HEK293T (cell line): ENCODE measurements at regions not wholly inside any gene's neighbourhood (a gene's known extent, or its start where the extent isn't known, plus 50 kb on each side); places are given as distances from the start of the nearest gene placed in this dataset.
"Not testable (repeated sequence)": the region's sequence is repeated elsewhere in the genome, so short reads cannot be mapped to it uniquely, and the experiment has no call there.

ENCODE experiments used
- ARNT ChIP-seq: fragments of 450-650 bp; IDR thresholded peaks from 2 replicates; pipeline ENCODE4 v1.6.1; 2017; ENCODE audit warnings: mild to moderate bottlenecking
- ELF4 ChIP-seq: fragments of 450-650 bp; IDR thresholded peaks from 2 replicates; pipeline ENCODE4 v1.6.1; 2017; ENCODE audit warnings: antibody characterized with exemption
- FOXK2 ChIP-seq: fragments of 450-650 bp; IDR thresholded peaks from 2 replicates; pipeline ENCODE4 v1.6.1; 2016; ENCODE audit warnings: mild to moderate bottlenecking
- FOXM1 ChIP-seq: fragments of 450-650 bp; IDR thresholded peaks from 2 replicates; pipeline ENCODE4 v1.6.1; 2017; ENCODE audit warnings: mild to moderate bottlenecking, borderline replicate concordance
- LEF1 ChIP-seq: fragments of 450-650 bp; IDR thresholded peaks from 2 replicates; pipeline ENCODE4 v1.6.1; 2017; ENCODE audit warnings: mild to moderate bottlenecking, borderline replicate concordance
- NFRKB ChIP-seq: fragments of 450-650 bp; IDR thresholded peaks from 2 replicates; pipeline ENCODE4 v1.6.1; 2016; ENCODE audit warnings: mild to moderate bottlenecking, moderate library complexity
- SUZ12 ChIP-seq: fragments of 450-650 bp; IDR thresholded peaks from 2 replicates; pipeline ENCODE4 v1.6.1; 2016; ENCODE audit warnings: mild to moderate bottlenecking

- not testable (repeated sequence) for TF ChIP-seq LEF1, ARNT, SUZ12, FOXM1, NFRKB, FOXK2, ELF4
Measured at GRCh38 chr5:21496926-21497325, 1356.2 kb downstream of the CDH12 start.
